Astrocyte (in vitro differentiated cells and primary cell): ENCODE measurements at regions not wholly inside any gene's neighbourhood (a gene's known extent, or its start where the extent isn't known, plus 50 kb on each side); places are given as distances from the start of the nearest gene placed in this dataset.

Source experiments
- EZH2 ChIP-seq: IDR thresholded peaks from 2 replicates; pipeline ENCODE4 v1.6.1; 2012; ENCODE audit warnings: mild to moderate bottlenecking, low read length, inconsistent platforms; ENCODE audit not compliant: insufficient read depth
- TF ChIP-seq, protein P1 (sequence below): IDR thresholded peaks from 2 replicates; pipeline ENCODE4 v1.5.1; 2011; ENCODE audit warnings: low read depth, mild to moderate bottlenecking, inconsistent platforms, low read length, moderate library complexity; ENCODE audit not compliant: insufficient read depth

DNA sequence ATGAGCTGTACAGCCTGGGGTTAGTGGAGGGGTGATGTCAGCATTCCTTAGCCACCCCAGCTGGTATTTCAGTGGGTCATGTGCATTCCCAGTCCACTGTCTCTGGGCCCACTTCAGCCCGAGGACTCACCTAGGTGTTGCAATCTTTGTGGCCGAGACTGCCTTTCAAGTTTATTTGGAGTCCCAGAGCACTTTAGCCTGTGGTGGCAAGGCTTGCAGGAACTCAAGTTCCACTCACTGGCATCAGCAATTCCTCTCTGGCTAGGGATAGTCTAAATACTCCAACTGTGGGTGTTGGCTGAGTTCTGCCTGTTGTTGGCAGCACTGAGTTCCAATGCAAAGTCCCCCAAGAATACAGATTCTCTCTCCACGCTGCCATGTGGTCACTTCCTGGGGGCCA lies 191.6 kb upstream of the PGR start:
- TF ChIP-seq, protein P1, sequence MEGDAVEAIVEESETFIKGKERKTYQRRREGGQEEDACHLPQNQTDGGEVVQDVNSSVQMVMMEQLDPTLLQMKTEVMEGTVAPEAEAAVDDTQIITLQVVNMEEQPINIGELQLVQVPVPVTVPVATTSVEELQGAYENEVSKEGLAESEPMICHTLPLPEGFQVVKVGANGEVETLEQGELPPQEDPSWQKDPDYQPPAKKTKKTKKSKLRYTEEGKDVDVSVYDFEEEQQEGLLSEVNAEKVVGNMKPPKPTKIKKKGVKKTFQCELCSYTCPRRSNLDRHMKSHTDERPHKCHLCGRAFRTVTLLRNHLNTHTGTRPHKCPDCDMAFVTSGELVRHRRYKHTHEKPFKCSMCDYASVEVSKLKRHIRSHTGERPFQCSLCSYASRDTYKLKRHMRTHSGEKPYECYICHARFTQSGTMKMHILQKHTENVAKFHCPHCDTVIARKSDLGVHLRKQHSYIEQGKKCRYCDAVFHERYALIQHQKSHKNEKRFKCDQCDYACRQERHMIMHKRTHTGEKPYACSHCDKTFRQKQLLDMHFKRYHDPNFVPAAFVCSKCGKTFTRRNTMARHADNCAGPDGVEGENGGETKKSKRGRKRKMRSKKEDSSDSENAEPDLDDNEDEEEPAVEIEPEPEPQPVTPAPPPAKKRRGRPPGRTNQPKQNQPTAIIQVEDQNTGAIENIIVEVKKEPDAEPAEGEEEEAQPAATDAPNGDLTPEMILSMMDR: no peak
- TF ChIP-seq EZH2: no peak
